ENCODE measurements at regions not wholly inside any gene's neighbourhood (a gene's known extent, or its start where the extent isn't known, plus 50 kb on each side); places are given as distances from the start of the nearest gene placed in this dataset.

DNA sequence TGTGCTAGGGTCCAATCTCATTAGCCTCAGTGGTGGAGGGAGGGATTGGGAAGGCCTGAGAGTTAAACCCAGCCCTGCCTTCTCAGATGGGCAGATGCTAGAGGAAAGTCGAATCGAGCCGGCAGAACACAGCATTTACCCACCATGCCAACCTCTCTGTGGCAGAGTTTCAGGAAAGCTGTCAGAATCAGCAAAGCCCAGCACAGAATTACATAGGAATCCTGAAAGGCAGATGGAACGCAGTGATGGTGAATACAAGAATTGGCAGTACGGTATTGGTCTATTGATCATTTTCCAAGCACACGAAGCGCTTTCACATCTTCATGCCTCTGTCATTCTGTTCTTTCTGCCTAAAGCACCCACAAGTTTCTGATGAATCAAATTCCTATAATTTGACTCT is 417.7 kb upstream of the RBMS3 start:
- Histone ChIP-seq H3K36me3 (ENCODE audit: insufficient read depth, low read length) (no peaks in the 10 kb centered on the region), H3K9me3 (ENCODE audit: low read depth, low read length) (no peaks in the 10 kb centered on the region), H3K4me3 (no peak overlapping the region), H3K27ac (no peak overlapping the region), H3K9ac (ENCODE audit: insufficient read length) (no peak overlapping the region)
- DNase-seq (ENCODE audit: low read depth, low spot score), result no peak
- TF ChIP-seq FOXP2 (optimal IDR thresholded peaks at IDR 0.05; ENCODE audit: control extremely low read depth, extremely low read length, insufficient read depth) (no peak), EZH2 (IDR thresholded peaks at IDR 0.05) (no peak), POLR2AphosphoS5 (IDR thresholded peaks at IDR 0.05; ENCODE audit: borderline replicate concordance, low read depth, low read length) (no peak)

DNA sequence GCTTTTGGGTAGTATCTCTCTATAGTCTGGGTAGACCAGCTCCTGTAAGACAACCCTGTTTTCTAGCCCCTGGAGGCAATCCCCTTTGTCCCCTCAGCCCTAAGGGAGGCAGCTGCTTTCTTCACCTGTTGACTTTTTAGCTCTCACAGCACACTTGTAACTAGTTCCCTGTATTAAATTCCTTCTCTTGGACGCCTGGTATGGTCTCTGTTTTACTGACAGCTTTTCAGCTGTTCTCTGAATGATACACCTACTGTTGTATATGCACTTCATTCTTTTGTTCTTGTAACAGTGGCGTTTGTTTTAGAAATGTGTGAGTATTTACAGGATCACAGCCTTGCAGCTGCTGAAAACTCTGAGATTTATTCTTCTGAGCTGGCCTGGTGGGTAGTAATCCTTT is 413.0 kb upstream of the RBMS3 start:
- no peak for TF ChIP-seq POLR2AphosphoS5 (IDR thresholded peaks at IDR 0.05; ENCODE audit: borderline replicate concordance, low read depth, low read length)
- TF ChIP-seq EZH2 (IDR thresholded peaks at IDR 0.05), result no peak
- no peak for TF ChIP-seq FOXP2 (optimal IDR thresholded peaks at IDR 0.05; ENCODE audit: control extremely low read depth, extremely low read length, insufficient read depth)
- no peaks in the 10 kb centered on the region for H3K9me3 ChIP-seq (ENCODE audit: low read depth, low read length)
- no peak overlapping the region for H3K9ac ChIP-seq (ENCODE audit: insufficient read length)
- no peaks in the 10 kb centered on the region for H3K36me3 ChIP-seq (ENCODE audit: insufficient read depth, low read length)
- no peak overlapping the region for H3K27ac ChIP-seq
- H3K4me3 ChIP-seq, result no peak overlapping the region
- no peak for DNase-seq (ENCODE audit: low read depth, low spot score)

DNA sequence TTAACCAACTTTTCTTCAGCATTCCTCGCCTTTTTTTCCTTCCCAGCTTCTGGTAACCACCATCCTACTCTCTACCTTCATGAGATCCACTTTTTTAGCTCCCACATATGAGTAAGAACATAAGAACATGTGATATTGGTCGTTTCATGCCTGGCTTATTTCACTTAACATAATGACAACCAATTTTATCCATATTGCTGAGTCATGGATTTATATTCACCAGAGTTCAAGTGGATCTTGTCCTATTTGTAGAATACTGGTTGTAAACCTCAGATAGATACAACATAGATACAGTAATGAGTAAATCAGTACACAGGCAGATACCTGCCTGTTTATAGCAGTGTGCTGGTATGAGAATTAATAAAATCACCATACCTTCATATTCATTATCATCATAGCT is 412.0 kb upstream of the RBMS3 start:
- no peak for DNase-seq (ENCODE audit: low read depth, low spot score)
- Histone ChIP-seq H3K36me3 (ENCODE audit: insufficient read depth, low read length) (no peaks in the 10 kb centered on the region), H3K4me3 (no peak overlapping the region), H3K9me3 (ENCODE audit: low read depth, low read length) (no peaks in the 10 kb centered on the region), H3K9ac (ENCODE audit: insufficient read length) (no peak overlapping the region), H3K27ac (no peak overlapping the region)
- TF ChIP-seq EZH2 (IDR thresholded peaks at IDR 0.05) (no peak), FOXP2 (optimal IDR thresholded peaks at IDR 0.05; ENCODE audit: control extremely low read depth, extremely low read length, insufficient read depth) (no peak), POLR2AphosphoS5 (IDR thresholded peaks at IDR 0.05; ENCODE audit: borderline replicate concordance, low read depth, low read length) (no peak)

DNA sequence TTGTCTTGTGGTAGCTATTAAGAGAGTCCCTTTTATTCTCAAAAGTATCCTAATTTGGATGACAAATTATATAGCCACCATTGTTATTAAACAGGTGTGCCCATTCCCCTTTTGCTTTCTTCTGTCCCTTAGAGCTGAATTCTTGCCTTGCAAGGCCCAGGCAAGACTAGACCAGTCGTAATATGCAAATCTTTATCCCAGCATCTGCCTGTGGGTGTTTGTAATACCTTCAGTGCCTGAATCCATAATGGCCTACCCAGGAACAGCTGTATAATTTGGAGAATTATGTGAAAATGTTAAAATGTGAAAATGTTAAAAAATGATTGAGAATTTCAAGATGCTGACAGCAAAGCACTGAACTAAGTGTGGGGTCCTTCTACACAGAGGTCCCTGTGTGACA is 403.0 kb upstream of the RBMS3 start:
- no peak for DNase-seq (ENCODE audit: low read depth, low spot score)
- H3K4me3 ChIP-seq, result no peak overlapping the region
- H3K36me3 ChIP-seq (ENCODE audit: insufficient read depth, low read length), result no peaks in the 10 kb centered on the region
- no peak for TF ChIP-seq EZH2 (IDR thresholded peaks at IDR 0.05)
- TF ChIP-seq POLR2AphosphoS5 (IDR thresholded peaks at IDR 0.05; ENCODE audit: borderline replicate concordance, low read depth, low read length), result no peak
- TF ChIP-seq FOXP2 (optimal IDR thresholded peaks at IDR 0.05; ENCODE audit: control extremely low read depth, extremely low read length, insufficient read depth), result no peak
- H3K9me3 ChIP-seq (ENCODE audit: low read depth, low read length), result no peaks in the 10 kb centered on the region
- no peak overlapping the region for H3K9ac ChIP-seq (ENCODE audit: insufficient read length)
- H3K27ac ChIP-seq, result no peak overlapping the region

DNA sequence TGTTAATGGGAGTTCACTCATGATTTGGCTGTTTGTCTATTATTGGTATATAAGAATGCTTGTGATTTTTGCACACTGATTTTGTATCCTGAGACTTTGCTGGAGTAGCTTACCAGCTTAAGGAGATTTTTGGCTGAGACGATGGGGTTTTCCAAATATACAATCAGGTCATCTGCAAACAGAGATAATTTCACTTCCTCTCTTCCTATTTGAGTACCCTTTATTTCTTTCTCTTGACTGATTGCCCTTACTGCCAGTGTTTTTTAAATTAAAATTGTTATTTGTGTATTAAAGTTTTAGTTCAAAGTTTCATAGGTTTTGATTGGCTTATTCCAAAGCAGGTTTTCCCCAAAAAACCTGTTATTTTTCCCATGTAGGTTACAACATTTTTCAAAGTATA is 390.5 kb upstream of the RBMS3 start:
- Histone ChIP-seq H3K27ac (no peak overlapping the region), H3K36me3 (ENCODE audit: insufficient read depth, low read length) (no peaks in the 10 kb centered on the region), H3K9ac (ENCODE audit: insufficient read length) (no peak overlapping the region), H3K9me3 (ENCODE audit: low read depth, low read length) (no peaks in the 10 kb centered on the region), H3K4me3 (no peak overlapping the region)
- DNase-seq (ENCODE audit: low read depth, low spot score), result no peak
- TF ChIP-seq FOXP2 (optimal IDR thresholded peaks at IDR 0.05; ENCODE audit: control extremely low read depth, extremely low read length, insufficient read depth), result no peak

DNA sequence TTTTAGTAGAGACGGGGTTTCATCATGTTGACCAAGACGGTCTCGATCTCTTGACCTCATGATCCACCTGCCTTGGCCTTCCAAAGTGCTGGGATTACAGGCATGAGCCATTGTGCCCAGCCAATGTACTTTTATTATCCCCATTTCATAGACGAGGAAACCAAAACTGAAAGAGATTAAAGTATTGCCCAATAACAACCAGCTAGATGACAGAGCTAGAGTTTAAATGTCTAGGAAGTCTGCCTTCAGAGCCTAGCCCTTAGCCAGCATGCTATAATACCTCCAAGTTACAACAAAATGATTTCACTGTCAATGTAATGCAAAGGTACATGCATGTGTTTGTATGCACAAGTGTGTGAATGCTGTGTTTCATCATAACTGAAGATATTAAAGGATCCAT is 389.4 kb upstream of the RBMS3 start:
- H3K4me3 ChIP-seq, result no peak overlapping the region
- DNase-seq (ENCODE audit: low read depth, low spot score), result no peak
- H3K9me3 ChIP-seq (ENCODE audit: low read depth, low read length), result no peaks in the 10 kb centered on the region
- H3K36me3 ChIP-seq (ENCODE audit: insufficient read depth, low read length), result no peaks in the 10 kb centered on the region
- H3K9ac ChIP-seq (ENCODE audit: insufficient read length), result no peak overlapping the region
- H3K27ac ChIP-seq, result no peak overlapping the region
- TF ChIP-seq FOXP2 (optimal IDR thresholded peaks at IDR 0.05; ENCODE audit: control extremely low read depth, extremely low read length, insufficient read depth) (no peak), POLR2AphosphoS5 (IDR thresholded peaks at IDR 0.05; ENCODE audit: borderline replicate concordance, low read depth, low read length) (no peak), EZH2 (IDR thresholded peaks at IDR 0.05) (no peak)

DNA sequence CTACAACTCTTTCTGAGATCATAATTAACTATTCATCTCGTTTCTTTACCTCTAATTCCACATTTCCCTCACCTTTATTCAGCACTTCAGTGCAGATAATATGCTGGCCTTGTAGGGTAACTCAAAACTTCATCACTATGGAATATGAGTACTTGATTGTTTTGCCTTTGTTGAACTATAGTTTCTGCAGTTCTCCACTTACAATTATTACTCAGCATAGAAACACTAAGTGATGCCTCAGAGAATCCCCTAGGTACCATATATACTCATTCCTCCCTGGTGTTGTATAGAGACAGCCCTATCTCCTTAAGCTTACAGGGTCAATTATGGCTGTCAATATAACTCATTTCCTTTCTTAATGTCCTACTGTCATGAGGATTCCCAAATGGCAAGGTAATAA is 380.6 kb upstream of the RBMS3 start:
- TF ChIP-seq EZH2 (IDR thresholded peaks at IDR 0.05), result no peak
- no peak for TF ChIP-seq FOXP2 (optimal IDR thresholded peaks at IDR 0.05; ENCODE audit: control extremely low read depth, extremely low read length, insufficient read depth)
- no peak for TF ChIP-seq POLR2AphosphoS5 (IDR thresholded peaks at IDR 0.05; ENCODE audit: borderline replicate concordance, low read depth, low read length)
- no peak overlapping the region for H3K9ac ChIP-seq (ENCODE audit: insufficient read length)
- no peak for DNase-seq (ENCODE audit: low read depth, low spot score)
- no peaks in the 10 kb centered on the region for H3K36me3 ChIP-seq (ENCODE audit: insufficient read depth, low read length)
- no peak overlapping the region for H3K27ac ChIP-seq
- no peak overlapping the region for H3K4me3 ChIP-seq
- no peaks in the 10 kb centered on the region for H3K9me3 ChIP-seq (ENCODE audit: low read depth, low read length)

DNA sequence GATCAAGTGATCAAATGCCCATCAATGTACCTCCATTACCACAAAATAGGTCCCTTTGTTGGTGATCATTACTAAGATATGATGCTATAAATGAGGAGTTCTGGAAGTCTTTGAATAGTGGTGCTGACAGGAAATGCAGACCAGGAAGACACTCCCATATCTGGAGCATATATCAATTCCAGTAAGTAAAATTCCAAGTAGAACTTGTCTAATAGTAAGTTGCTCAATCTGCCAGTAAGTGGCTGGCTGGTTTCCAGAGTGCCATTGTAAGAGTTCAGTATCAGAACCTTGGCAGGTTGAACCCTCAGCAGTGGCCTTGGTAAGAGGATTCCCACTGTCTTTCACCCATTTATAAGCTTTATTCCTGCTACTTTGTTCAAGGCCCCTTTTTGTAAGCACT is 379.9 kb upstream of the RBMS3 start:
- Histone ChIP-seq H3K4me3 (no peak overlapping the region), H3K9me3 (ENCODE audit: low read depth, low read length) (no peaks in the 10 kb centered on the region), H3K36me3 (ENCODE audit: insufficient read depth, low read length) (no peaks in the 10 kb centered on the region), H3K27ac (no peak overlapping the region), H3K9ac (ENCODE audit: insufficient read length) (no peak overlapping the region)
- TF ChIP-seq EZH2 (IDR thresholded peaks at IDR 0.05), result no peak
- TF ChIP-seq FOXP2 (optimal IDR thresholded peaks at IDR 0.05; ENCODE audit: control extremely low read depth, extremely low read length, insufficient read depth), result no peak
- no peak for TF ChIP-seq POLR2AphosphoS5 (IDR thresholded peaks at IDR 0.05; ENCODE audit: borderline replicate concordance, low read depth, low read length)
- DNase-seq (ENCODE audit: low read depth, low spot score), result no peak

DNA sequence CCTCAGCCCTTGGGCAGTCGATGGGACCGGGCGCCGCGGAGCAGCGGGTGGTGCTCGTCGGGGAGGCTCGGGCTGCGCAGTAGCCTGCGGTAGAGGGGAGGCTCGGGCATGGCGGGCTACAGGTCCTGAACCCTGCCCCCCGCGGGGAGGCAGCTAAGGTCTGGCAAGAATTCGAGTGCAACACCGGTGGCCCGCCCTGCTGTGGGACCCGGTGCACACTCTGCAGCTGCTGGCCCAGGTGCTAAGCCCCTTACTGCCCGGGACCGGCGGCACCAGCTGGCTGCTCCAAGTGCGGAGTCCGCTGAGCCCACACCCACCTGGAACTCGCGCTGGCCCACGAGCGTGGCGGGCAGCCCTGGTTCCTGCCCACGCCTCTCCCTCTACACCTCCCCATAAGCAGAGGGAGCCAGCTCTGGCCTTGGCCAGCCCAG is 377.7 kb upstream of the RBMS3 start:
- no peak overlapping the region for H3K27ac ChIP-seq
- no peaks in the 10 kb centered on the region for H3K9me3 ChIP-seq (ENCODE audit: low read depth, low read length)
- no peak for TF ChIP-seq POLR2AphosphoS5 (IDR thresholded peaks at IDR 0.05; ENCODE audit: borderline replicate concordance, low read depth, low read length)
- TF ChIP-seq EZH2 (IDR thresholded peaks at IDR 0.05), result no peak
- DNase-seq (ENCODE audit: low read depth, low spot score), result no peak
- no peak overlapping the region for H3K9ac ChIP-seq (ENCODE audit: insufficient read length)
- H3K4me3 ChIP-seq, result no peak overlapping the region
- no peaks in the 10 kb centered on the region for H3K36me3 ChIP-seq (ENCODE audit: insufficient read depth, low read length)

All from SK-N-MC (cell line).